MCF 10A (cell line): ENCODE measurements at regions not wholly inside any gene's neighbourhood (a gene's known extent, or its start where the extent isn't known, plus 50 kb on each side); places are given as distances from the start of the nearest gene placed in this dataset.

Experiments
- BruUV-seq: library from RNA; stranded (reverse); fragments of 400-500 nt; replicated peaks from 2 replicates; lab custom pipeline; 2021; lab: Mats Ljungman, UMichigan
- CTCF ChIA-PET: fragments of 300-600 bp; sonication (Branson Sonifier 250); formaldehyde crosslinking; extraction: SDS; loops from one replicate; lab custom pipeline; 2021; ENCODE audit warnings: antibody characterized with exemption, inconsistent platforms; lab: Yijun Ruan, JAX
- POLR2A ChIA-PET: fragments of 300-600, 350-650 bp; sonication (Branson Sonifier 250); formaldehyde crosslinking; extraction: SDS; loops from one replicate; lab custom pipeline; 2020; ENCODE audit warnings: antibody characterized with exemption, inconsistent platforms; lab: Yijun Ruan, JAX
- DNase-seq: peaks from one replicate; pipeline ENCODE4 v3.0.0-alpha.2; 2018; ENCODE audit not compliant: unreplicated experiment
- H3K27ac Mint-ChIP-seq: one replicate; pipeline ENCODE4 v1.8.0; 2022; ENCODE audit warnings: mild to moderate bottlenecking, low read depth, mixed read lengths; ENCODE audit not compliant: unreplicated experiment
- H3K27me3 Mint-ChIP-seq: one replicate; pipeline ENCODE4 v1.8.0; 2022; ENCODE audit warnings: mixed read lengths; ENCODE audit not compliant: insufficient read depth, unreplicated experiment
- H3K36me3 Mint-ChIP-seq: one replicate; pipeline ENCODE4 v1.8.0; 2022; ENCODE audit warnings: mild to moderate bottlenecking, moderate library complexity, mixed read lengths; ENCODE audit not compliant: insufficient read depth, unreplicated experiment
- H3K4me1 Mint-ChIP-seq: one replicate; pipeline ENCODE4 v1.8.0; 2022; ENCODE audit warnings: mixed read lengths; ENCODE audit not compliant: insufficient read depth, unreplicated experiment
- H3K4me3 Mint-ChIP-seq: one replicate; pipeline ENCODE4 v1.8.0; 2022; ENCODE audit warnings: mild to moderate bottlenecking, moderate library complexity, mixed read lengths; ENCODE audit not compliant: unreplicated experiment
- H3K9me3 Mint-ChIP-seq: one replicate; pipeline ENCODE4 v1.8.0; 2022; ENCODE audit warnings: mixed read lengths; ENCODE audit not compliant: unreplicated experiment
- intact Hi-C: fragments of 100-400 bp; cut with micrococcal nuclease; formaldehyde crosslinking; loops from 2 replicates; pipeline ENCODE4 v1.14.1; 2022
- TF ChIP-seq, protein P1 (sequence below): fragments of 200-600 bp; IDR thresholded peaks from one replicate; pipeline ENCODE4 v1.8.0; 2022; ENCODE audit warnings: antibody characterized with exemption, mild to moderate bottlenecking; ENCODE audit not compliant: unreplicated experiment

DNA sequence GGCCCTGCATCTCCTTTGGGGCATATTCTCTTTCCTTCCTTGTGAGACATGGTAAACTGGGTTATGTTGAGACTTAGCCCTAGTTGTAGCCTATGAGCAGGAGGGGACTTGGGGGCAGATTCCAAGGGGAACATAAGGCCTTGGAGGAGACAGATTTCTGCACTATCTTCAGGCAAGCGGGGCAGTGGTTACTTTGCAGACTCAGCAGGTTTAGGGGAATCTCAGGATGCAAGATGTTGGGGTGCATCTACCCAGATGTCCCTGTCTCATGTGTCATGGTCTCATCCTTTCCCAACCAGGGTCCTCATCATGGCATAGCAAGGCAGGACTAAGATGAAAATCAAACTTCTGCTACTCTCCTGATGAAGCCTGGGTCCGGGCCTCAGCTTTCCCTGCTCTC, 58.6 kb upstream of the PTPRT start:
- TF ChIP-seq, protein P1, sequence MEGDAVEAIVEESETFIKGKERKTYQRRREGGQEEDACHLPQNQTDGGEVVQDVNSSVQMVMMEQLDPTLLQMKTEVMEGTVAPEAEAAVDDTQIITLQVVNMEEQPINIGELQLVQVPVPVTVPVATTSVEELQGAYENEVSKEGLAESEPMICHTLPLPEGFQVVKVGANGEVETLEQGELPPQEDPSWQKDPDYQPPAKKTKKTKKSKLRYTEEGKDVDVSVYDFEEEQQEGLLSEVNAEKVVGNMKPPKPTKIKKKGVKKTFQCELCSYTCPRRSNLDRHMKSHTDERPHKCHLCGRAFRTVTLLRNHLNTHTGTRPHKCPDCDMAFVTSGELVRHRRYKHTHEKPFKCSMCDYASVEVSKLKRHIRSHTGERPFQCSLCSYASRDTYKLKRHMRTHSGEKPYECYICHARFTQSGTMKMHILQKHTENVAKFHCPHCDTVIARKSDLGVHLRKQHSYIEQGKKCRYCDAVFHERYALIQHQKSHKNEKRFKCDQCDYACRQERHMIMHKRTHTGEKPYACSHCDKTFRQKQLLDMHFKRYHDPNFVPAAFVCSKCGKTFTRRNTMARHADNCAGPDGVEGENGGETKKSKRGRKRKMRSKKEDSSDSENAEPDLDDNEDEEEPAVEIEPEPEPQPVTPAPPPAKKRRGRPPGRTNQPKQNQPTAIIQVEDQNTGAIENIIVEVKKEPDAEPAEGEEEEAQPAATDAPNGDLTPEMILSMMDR, result no peak
- Mint-ChIP-seq H3K4me1 (no peaks in the 10 kb centered on the region), H3K27ac (no peak overlapping the region), H3K4me3 (no peak overlapping the region), H3K36me3 (no peaks in the 10 kb centered on the region), H3K27me3 (no peaks in the 10 kb centered on the region), H3K9me3 (peaks cover 19% of the 10 kb centered on the region)
- DNase-seq, result no peak
- intact Hi-C loops, result no loop called here
- ChIA-PET POLR2A (no interaction called here), CTCF (interaction anchor here (1.0 kb wide), 1 partner anchor 27 kb away, joined by 3 read pairs; no protein-coding TSS in a partner anchor)
- no TSS peak for BruUV-seq

DNA sequence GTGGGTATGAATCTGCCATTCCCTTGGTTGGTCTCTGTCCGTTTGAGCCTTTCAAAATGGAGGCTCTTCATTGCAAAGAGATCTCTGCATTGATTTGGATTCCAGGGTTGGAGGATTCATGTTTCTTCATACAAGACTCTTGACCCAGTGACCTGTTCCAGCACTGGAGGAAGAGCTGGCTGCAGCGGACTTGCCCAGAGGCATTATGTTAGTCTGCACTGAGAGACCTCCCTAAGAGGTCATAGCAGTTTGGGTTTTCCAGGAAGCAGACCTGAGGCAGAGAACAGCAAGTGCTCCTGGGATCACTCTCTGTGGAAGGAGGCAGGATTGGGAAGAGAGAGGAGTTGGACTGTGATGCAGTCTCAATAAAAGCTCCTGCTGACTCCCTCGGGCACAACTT, 57.7 kb upstream of the PTPRT start:
- Mint-ChIP-seq H3K9me3 (peaks cover 14% of the 10 kb centered on the region), H3K36me3 (no peaks in the 10 kb centered on the region), H3K4me3 (no peak overlapping the region), H3K4me1 (no peaks in the 10 kb centered on the region), H3K27me3 (no peaks in the 10 kb centered on the region), H3K27ac (no peak overlapping the region)
- CTCF ChIA-PET, result no interaction called here
- TF ChIP-seq, protein P1, result no peak
- BruUV-seq, result no TSS peak
- POLR2A ChIA-PET, result no interaction called here
- no peak for DNase-seq
- intact Hi-C loops, result no loop called here

DNA sequence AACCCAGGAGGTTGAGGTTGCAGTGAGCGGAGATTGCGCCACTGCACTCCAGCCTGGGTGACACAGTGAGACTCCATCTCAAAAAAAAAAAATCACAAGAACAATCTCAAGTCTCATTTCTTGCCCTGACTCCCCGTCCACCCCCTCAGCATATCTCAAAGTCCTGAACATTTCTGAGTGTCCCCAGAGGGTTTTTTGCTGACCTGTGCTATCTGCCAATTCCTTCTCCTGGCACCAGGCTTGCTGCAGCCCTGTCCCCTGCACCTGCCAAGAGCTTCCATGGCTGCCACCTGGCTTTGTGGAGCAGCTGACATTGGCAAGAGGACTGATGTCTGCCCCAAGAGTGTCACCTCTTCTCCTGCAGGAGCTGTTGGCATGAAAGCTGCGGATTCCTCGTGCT, 54.9 kb upstream of the PTPRT start:
- CTCF ChIA-PET, result no interaction called here
- H3K27ac Mint-ChIP-seq, result no peak overlapping the region
- H3K4me3 Mint-ChIP-seq, result no peak overlapping the region
- no peaks in the 10 kb centered on the region for H3K4me1 Mint-ChIP-seq
- no TSS peak for BruUV-seq
- POLR2A ChIA-PET, result no interaction called here
- H3K9me3 Mint-ChIP-seq, result peaks cover 17% of the 10 kb centered on the region
- H3K27me3 Mint-ChIP-seq, result no peaks in the 10 kb centered on the region
- intact Hi-C loops, result no loop called here
- DNase-seq, result no peak
- TF ChIP-seq, protein P1, result no peak
- H3K36me3 Mint-ChIP-seq, result no peaks in the 10 kb centered on the region

DNA sequence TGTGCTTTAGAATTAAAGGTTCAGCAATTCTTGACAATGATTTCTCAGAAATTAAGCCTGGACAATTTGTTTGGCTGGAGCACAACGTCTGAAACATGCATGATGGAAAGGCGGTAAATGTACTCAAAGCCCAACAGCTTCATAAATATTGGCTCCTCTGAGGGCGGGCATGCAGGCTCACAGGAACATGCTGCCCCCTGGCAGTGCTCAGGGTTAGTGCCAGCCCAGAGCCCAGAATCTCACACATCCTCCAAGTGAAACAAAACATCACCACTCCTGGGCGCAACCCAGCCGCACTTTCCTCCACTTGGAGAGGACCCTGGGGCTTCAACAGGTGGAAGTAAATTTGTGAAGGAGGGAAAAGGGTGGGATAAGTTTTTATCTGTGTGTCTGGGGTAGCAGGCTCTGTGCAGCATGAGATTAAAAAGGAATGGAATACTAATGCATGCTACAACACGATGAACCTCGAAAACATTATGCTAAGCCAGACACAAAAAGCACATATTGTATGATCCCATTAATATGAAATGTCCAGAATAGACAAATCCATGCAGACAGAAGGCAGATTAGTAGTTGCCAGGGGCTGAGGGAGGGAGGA, 54.1 kb upstream of the PTPRT start:
- peaks cover 24% of the 10 kb centered on the region for H3K9me3 Mint-ChIP-seq
- H3K27me3 Mint-ChIP-seq, result no peaks in the 10 kb centered on the region
- peak; percentile 10 for DNase-seq
- ChIA-PET POLR2A (no interaction called here), CTCF (interaction anchor here (1.0 kb wide), 1 partner anchor 166 kb away, joined by 4 read pairs; no protein-coding TSS in a partner anchor)
- TF ChIP-seq, protein P1, result no peak
- H3K36me3 Mint-ChIP-seq, result no peaks in the 10 kb centered on the region
- intact Hi-C loops, result no loop called here
- H3K4me3 Mint-ChIP-seq, result no peak overlapping the region
- no peak overlapping the region for H3K27ac Mint-ChIP-seq
- H3K4me1 Mint-ChIP-seq, result no peaks in the 10 kb centered on the region
- no TSS peak for BruUV-seq
